ENCODE measurements at regions not wholly inside any gene's neighbourhood (a gene's known extent, or its start where the extent isn't known, plus 50 kb on each side); places are given as distances from the start of the nearest gene placed in this dataset.

- no peak for DNase-seq
- Histone ChIP-seq H3K23ac (ENCODE audit: low read length) (no peak overlapping the region), H3K4ac (ENCODE audit: low read depth, low read length) (no peak overlapping the region), H2AK5ac (ENCODE audit: low read length) (no peak overlapping the region), H3K18ac (ENCODE audit: low read length) (no peak overlapping the region), H3K36me3 (ENCODE audit: control insufficient read depth, insufficient read depth, low read length) (no peaks in the 10 kb centered on the region), H3K27ac (ENCODE audit: low read depth, low read length) (no peak overlapping the region), H3K79me1 (ENCODE audit: low read length) (no peaks in the 10 kb centered on the region), H2BK120ac (ENCODE audit: low read depth, low read length) (no peak overlapping the region), H3K27me3 (ENCODE audit: insufficient read depth, low read length, poor library complexity) (no peaks in the 10 kb centered on the region), H3K79me2 (ENCODE audit: control insufficient read depth, insufficient read depth, low read length) (no peaks in the 10 kb centered on the region), H4K5ac (ENCODE audit: low read length) (no peak overlapping the region), H3K56ac (ENCODE audit: low read length) (no peak overlapping the region), H2BK15ac (replicated peaks; ENCODE audit: low read depth) (no peak overlapping the region), H3K4me2 (ENCODE audit: low read length) (no peak overlapping the region), H2BK5ac (ENCODE audit: low read length) (no peak overlapping the region), H4K8ac (ENCODE audit: low read depth, low read length) (no peak overlapping the region), H3K4me3 (ENCODE audit: low read length) (no peak overlapping the region), H3K4me1 (ENCODE audit: control insufficient read depth, low read depth, low read length) (no peaks in the 10 kb centered on the region), H3K9ac (ENCODE audit: low read length) (no peak overlapping the region)
- WGBS (ENCODE audit: extremely low coverage, insufficient coverage, low lambda C conversion rate), result no CpG with 5 or more reads among the region's 3 CpGs
These were observed 142.0 kb upstream of the GMDS start for GRCh38 chr6:2387445-2387844.

GRCh38 chr6:2385471-2385983 lies 140.1 kb upstream of the GMDS start:
- DNase-seq, result no peak
- WGBS (ENCODE audit: extremely low coverage, insufficient coverage, low lambda C conversion rate), result no CpG with 5 or more reads among the region's 9 CpGs

DNA sequence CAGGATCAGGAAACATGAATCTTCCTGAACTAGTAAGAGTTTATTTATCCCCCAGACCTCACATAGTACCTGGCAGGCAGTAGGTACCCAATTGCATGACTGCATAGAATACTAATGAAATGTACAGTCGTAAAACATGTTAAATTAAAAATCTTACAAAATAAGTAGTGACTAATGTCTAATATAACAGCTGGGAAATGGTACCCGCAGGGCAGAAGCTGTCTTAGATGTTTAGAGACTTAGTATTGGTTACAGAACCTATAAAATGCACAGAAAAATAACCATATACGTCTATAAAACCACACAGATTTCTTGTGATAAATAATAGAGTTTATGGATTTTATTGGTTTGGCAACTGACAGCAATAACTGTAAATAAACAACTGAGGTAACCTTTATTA lies 139.1 kb upstream of the GMDS start:
- Histone ChIP-seq H3K18ac (ENCODE audit: low read length) (no peak overlapping the region), H3K27me3 (ENCODE audit: insufficient read depth, low read length, poor library complexity) (no peaks in the 10 kb centered on the region), H2BK15ac (replicated peaks; ENCODE audit: low read depth) (no peak overlapping the region), H3K9ac (ENCODE audit: low read length) (no peak overlapping the region), H3K36me3 (ENCODE audit: control insufficient read depth, insufficient read depth, low read length) (no peaks in the 10 kb centered on the region), H2AK5ac (ENCODE audit: low read length) (no peak overlapping the region), H3K79me2 (ENCODE audit: control insufficient read depth, insufficient read depth, low read length) (no peaks in the 10 kb centered on the region), H2BK120ac (ENCODE audit: low read depth, low read length) (no peak overlapping the region), H3K56ac (ENCODE audit: low read length) (no peak overlapping the region), H3K4me1 (ENCODE audit: control insufficient read depth, low read depth, low read length) (no peaks in the 10 kb centered on the region), H3K4me3 (ENCODE audit: low read length) (no peak overlapping the region), H3K4ac (ENCODE audit: low read depth, low read length) (no peak overlapping the region), H4K8ac (ENCODE audit: low read depth, low read length) (no peak overlapping the region), H4K5ac (ENCODE audit: low read length) (no peak overlapping the region), H2BK5ac (ENCODE audit: low read length) (no peak overlapping the region), H3K79me1 (ENCODE audit: low read length) (no peaks in the 10 kb centered on the region), H3K27ac (ENCODE audit: low read depth, low read length) (no peak overlapping the region), H3K23ac (ENCODE audit: low read length) (no peak overlapping the region), H3K4me2 (ENCODE audit: low read length) (no peak overlapping the region)
- no CpG with 5 or more reads among the region's 3 CpGs for WGBS (ENCODE audit: extremely low coverage, insufficient coverage, low lambda C conversion rate)
- DNase-seq, result no peak

More at GRCh38 chr6:2385471-2385983, 140.1 kb upstream of the GMDS start:
- Histone ChIP-seq H3K23ac (ENCODE audit: low read length) (no peak overlapping the region), H3K18ac (ENCODE audit: low read length) (no peak overlapping the region), H4K8ac (ENCODE audit: low read depth, low read length) (no peak overlapping the region), H3K4me1 (ENCODE audit: control insufficient read depth, low read depth, low read length) (no peaks in the 10 kb centered on the region), H3K4ac (ENCODE audit: low read depth, low read length) (no peak overlapping the region), H3K4me3 (ENCODE audit: low read length) (no peak overlapping the region), H3K4me2 (ENCODE audit: low read length) (no peak overlapping the region), H3K27me3 (ENCODE audit: insufficient read depth, low read length, poor library complexity) (no peaks in the 10 kb centered on the region), H2AK5ac (ENCODE audit: low read length) (no peak overlapping the region), H3K9ac (ENCODE audit: low read length) (no peak overlapping the region), H3K79me1 (ENCODE audit: low read length) (no peaks in the 10 kb centered on the region), H4K5ac (ENCODE audit: low read length) (no peak overlapping the region), H2BK5ac (ENCODE audit: low read length) (no peak overlapping the region), H2BK15ac (replicated peaks; ENCODE audit: low read depth) (no peak overlapping the region), H3K56ac (ENCODE audit: low read length) (no peak overlapping the region), H3K27ac (ENCODE audit: low read depth, low read length) (no peak overlapping the region), H2BK120ac (ENCODE audit: low read depth, low read length) (no peak overlapping the region), H3K36me3 (ENCODE audit: control insufficient read depth, insufficient read depth, low read length) (no peaks in the 10 kb centered on the region), H3K79me2 (ENCODE audit: control insufficient read depth, insufficient read depth, low read length) (no peaks in the 10 kb centered on the region)

DNA sequence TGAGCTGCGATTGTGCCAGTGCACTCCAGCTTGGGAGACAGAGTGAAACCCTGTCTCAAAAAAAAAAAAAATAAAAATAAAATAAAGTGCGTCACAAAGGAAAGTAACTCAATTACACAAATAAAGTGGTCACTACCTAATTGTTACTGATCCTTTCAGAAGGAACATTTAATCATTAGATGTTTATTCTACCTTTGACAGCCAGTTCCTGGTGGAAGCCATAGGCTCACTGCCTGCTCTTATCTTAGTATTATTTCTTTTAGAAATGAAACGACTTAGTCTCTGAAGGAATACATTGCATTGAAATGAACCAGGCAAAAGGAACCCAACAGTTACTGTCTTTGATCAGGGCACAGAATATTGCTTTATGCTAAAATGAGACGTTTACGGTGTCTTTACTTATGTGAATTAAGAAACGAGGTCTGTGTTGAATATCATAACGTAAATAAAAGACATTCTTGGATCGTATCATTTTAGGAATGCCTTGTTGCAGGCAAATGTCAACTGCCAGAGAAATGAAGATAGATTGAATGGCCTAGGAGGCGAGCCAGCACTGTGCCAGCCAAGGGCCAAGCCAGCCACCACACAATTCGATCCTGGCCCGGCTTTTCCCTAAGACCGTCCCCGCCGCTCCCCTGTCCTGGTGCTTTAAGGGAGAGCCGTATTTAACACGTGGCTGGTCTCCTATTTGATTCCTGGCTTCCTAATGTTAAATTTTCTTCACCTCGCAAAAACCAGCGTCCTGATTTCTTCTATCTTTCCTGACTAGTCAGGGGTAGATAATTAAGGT lies 136.7 kb upstream of the GMDS start:
- no peak overlapping the region for H3K23ac ChIP-seq (ENCODE audit: low read length)
- no peak overlapping the region for H3K27ac ChIP-seq (ENCODE audit: low read depth, low read length)
- H2BK15ac ChIP-seq (replicated peaks; ENCODE audit: low read depth), result no peak overlapping the region
- no peaks in the 10 kb centered on the region for H3K27me3 ChIP-seq (ENCODE audit: insufficient read depth, low read length, poor library complexity)
- H3K56ac ChIP-seq (ENCODE audit: low read length), result no peak overlapping the region
- H3K9ac ChIP-seq (ENCODE audit: low read length), result no peak overlapping the region
- no peak overlapping the region for H2BK120ac ChIP-seq (ENCODE audit: low read depth, low read length)
- no peak overlapping the region for H3K4me2 ChIP-seq (ENCODE audit: low read length)
- no peak overlapping the region for H4K8ac ChIP-seq (ENCODE audit: low read depth, low read length)
- H3K4me1 ChIP-seq (ENCODE audit: control insufficient read depth, low read depth, low read length), result no peaks in the 10 kb centered on the region
- no peak for DNase-seq
- no CpG with 5 or more reads among the region's 18 CpGs for WGBS (ENCODE audit: extremely low coverage, insufficient coverage, low lambda C conversion rate)
- no peak overlapping the region for H2BK5ac ChIP-seq (ENCODE audit: low read length)
- no peak overlapping the region for H3K4me3 ChIP-seq (ENCODE audit: low read length)
- H3K4ac ChIP-seq (ENCODE audit: low read depth, low read length), result no peak overlapping the region
- H4K5ac ChIP-seq (ENCODE audit: low read length), result no peak overlapping the region
- no peaks in the 10 kb centered on the region for H3K79me1 ChIP-seq (ENCODE audit: low read length)
- no peak overlapping the region for H2AK5ac ChIP-seq (ENCODE audit: low read length)
- no peak overlapping the region for H3K18ac ChIP-seq (ENCODE audit: low read length)
- H3K36me3 ChIP-seq (ENCODE audit: control insufficient read depth, insufficient read depth, low read length), result no peaks in the 10 kb centered on the region
- H3K79me2 ChIP-seq (ENCODE audit: control insufficient read depth, insufficient read depth, low read length), result no peaks in the 10 kb centered on the region

DNA sequence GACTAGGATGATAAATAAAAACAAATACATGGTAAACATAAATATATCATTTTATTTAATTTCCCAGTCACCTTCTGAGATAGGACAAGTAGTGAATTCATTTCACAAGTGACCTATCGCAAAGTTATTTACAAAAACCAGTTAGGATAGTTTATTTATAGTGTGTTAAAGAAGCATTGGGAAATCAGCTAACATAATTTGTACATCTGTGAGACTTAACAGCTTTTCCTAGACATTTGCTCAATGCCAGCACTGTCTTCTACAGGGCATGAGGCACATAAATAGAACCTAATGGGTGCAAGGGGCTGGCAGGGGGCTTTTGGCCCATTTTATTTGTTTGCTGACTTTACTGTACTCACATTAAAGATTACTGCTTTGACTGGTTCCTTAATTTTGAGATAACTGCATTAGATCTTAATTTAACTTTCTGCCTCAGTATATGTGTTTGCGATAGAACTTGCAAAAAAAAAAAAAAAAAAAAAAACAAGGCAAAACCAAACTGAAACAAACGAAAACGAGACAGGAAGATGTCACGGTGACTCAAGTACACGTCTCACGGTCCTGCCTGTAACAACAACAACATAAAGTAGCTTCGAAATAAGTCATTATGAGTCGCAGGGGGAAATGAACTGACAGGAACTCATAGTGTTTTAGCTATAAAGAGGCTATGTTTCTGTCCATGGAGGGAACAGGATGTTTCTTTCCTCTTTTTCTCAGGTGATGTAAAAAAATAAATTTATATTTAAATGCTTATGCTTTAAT lies 133.7 kb upstream of the GMDS start:
- H3K4me1 ChIP-seq (ENCODE audit: control insufficient read depth, low read depth, low read length), result no peaks in the 10 kb centered on the region
- H3K18ac ChIP-seq (ENCODE audit: low read length), result no peak overlapping the region
- no peak overlapping the region for H4K8ac ChIP-seq (ENCODE audit: low read depth, low read length)
- no peak overlapping the region for H2BK5ac ChIP-seq (ENCODE audit: low read length)
- no CpG with 5 or more reads among the region's 9 CpGs for WGBS (ENCODE audit: extremely low coverage, insufficient coverage, low lambda C conversion rate)
- no peaks in the 10 kb centered on the region for H3K79me1 ChIP-seq (ENCODE audit: low read length)
- DNase-seq, result no peak
- no peak overlapping the region for H3K4me3 ChIP-seq (ENCODE audit: low read length)
- no peak overlapping the region for H3K9ac ChIP-seq (ENCODE audit: low read length)
- H2AK5ac ChIP-seq (ENCODE audit: low read length), result no peak overlapping the region
- no peak overlapping the region for H4K5ac ChIP-seq (ENCODE audit: low read length)
- no peak overlapping the region for H2BK15ac ChIP-seq (replicated peaks; ENCODE audit: low read depth)
- no peak overlapping the region for H3K56ac ChIP-seq (ENCODE audit: low read length)
- no peaks in the 10 kb centered on the region for H3K27me3 ChIP-seq (ENCODE audit: insufficient read depth, low read length, poor library complexity)
- H3K36me3 ChIP-seq (ENCODE audit: control insufficient read depth, insufficient read depth, low read length), result no peaks in the 10 kb centered on the region
- no peak overlapping the region for H2BK120ac ChIP-seq (ENCODE audit: low read depth, low read length)
- H3K4ac ChIP-seq (ENCODE audit: low read depth, low read length), result no peak overlapping the region
- H3K23ac ChIP-seq (ENCODE audit: low read length), result no peak overlapping the region
- H3K79me2 ChIP-seq (ENCODE audit: control insufficient read depth, insufficient read depth, low read length), result no peaks in the 10 kb centered on the region
- H3K27ac ChIP-seq (ENCODE audit: low read depth, low read length), result no peak overlapping the region
- no peak overlapping the region for H3K4me2 ChIP-seq (ENCODE audit: low read length)

All from mesendoderm (in vitro differentiated cells).